ENCODE measurements at regions not wholly inside any gene's neighbourhood (a gene's known extent, or its start where the extent isn't known, plus 50 kb on each side); places are given as distances from the start of the nearest gene placed in this dataset.
A peak's percentile ranks its signal among the peaks of the same experiment; 100 is the strongest.
"Not testable (repeated sequence)": the region's sequence is repeated elsewhere in the genome, so short reads cannot be mapped to it uniquely, and the experiment has no call there.

- Histone ChIP-seq H3K9ac (ENCODE audit: low read length) (no peak overlapping the region), H2AFZ (ENCODE audit: low read length) (no peak overlapping the region), H3K4me2 (ENCODE audit: low read length) (no peak overlapping the region), H3K9me3 (ENCODE audit: low read length) (no peaks in the 10 kb centered on the region), H3K79me2 (ENCODE audit: low read length) (no peaks in the 10 kb centered on the region), H3K4me3 (ENCODE audit: low read length) (no peak overlapping the region), H3K27ac (ENCODE audit: low read length) (no peak overlapping the region), H3K4me1 (ENCODE audit: insufficient read depth, low read length) (no peaks in the 10 kb centered on the region), H4K20me1 (ENCODE audit: low read length) (no peaks in the 10 kb centered on the region), H3K27me3 (ENCODE audit: low read length) (no peaks in the 10 kb centered on the region), H3K9me2 (replicated peaks; ENCODE audit: low read length) (no peaks in the 10 kb centered on the region), H3K36me3 (ENCODE audit: low read depth, low read length) (no peaks in the 10 kb centered on the region), H3F3A (ENCODE audit: low read length, unreplicated experiment) (no peaks in the 10 kb centered on the region)
- CTCF ChIA-PET, result no interaction called here
- no peak for TF ChIP-seq EZH2phosphoT487 (IDR thresholded peaks at IDR 0.05; ENCODE audit: borderline replicate concordance, low read length)
- no peak for TF ChIP-seq EZH2 (IDR thresholded peaks at IDR 0.05; ENCODE audit: low read length, unreplicated experiment)
- TF ChIP-seq CTCF (conservative IDR thresholded peaks at IDR 0.05; ENCODE audit: low read depth, low read length), result no peak
- intact Hi-C loops (cut with micrococcal nuclease), result no loop called here
- POLR2A ChIA-PET (ENCODE audit: unreplicated experiment), result interaction anchor here (0.6 kb wide), 1 partner anchor 19 kb away, joined by 4 read pairs; no protein-coding TSS in a partner anchor
- DNase-seq (peak; percentile 38), ATAC-seq (peak; percentile 64)
- no TSS peak for BruUV-seq (replicated peaks)
Observed at GRCh38 chr6:2307799-2308198, 62.4 kb upstream of the GMDS start.

GRCh38 chr6:2305951-2306350 is 60.5 kb upstream of the GMDS start:
- Histone ChIP-seq H3K9me2 (replicated peaks; ENCODE audit: low read length) (no peaks in the 10 kb centered on the region), H3K79me2 (ENCODE audit: low read length) (no peaks in the 10 kb centered on the region), H3K4me2 (ENCODE audit: low read length) (no peak overlapping the region), H4K20me1 (ENCODE audit: low read length) (no peaks in the 10 kb centered on the region), H3K4me1 (ENCODE audit: insufficient read depth, low read length) (no peaks in the 10 kb centered on the region), H3K9ac (ENCODE audit: low read length) (no peak overlapping the region), H2AFZ (ENCODE audit: low read length) (no peak overlapping the region), H3K27me3 (ENCODE audit: low read length) (no peaks in the 10 kb centered on the region), H3K4me3 (ENCODE audit: low read length) (no peak overlapping the region), H3F3A (ENCODE audit: low read length, unreplicated experiment) (no peaks in the 10 kb centered on the region), H3K9me3 (ENCODE audit: low read length) (no peaks in the 10 kb centered on the region), H3K27ac (ENCODE audit: low read length) (no peak overlapping the region), H3K36me3 (ENCODE audit: low read depth, low read length) (no peaks in the 10 kb centered on the region)
- ATAC-seq (no peak), DNase-seq (no peak)
- TF ChIP-seq EZH2phosphoT487 (IDR thresholded peaks at IDR 0.05; ENCODE audit: borderline replicate concordance, low read length) (no peak), EZH2 (IDR thresholded peaks at IDR 0.05; ENCODE audit: low read length, unreplicated experiment) (no peak), CTCF (conservative IDR thresholded peaks at IDR 0.05; ENCODE audit: low read depth, low read length) (no peak)
- CTCF ChIA-PET, result no interaction called here
- no TSS peak for BruUV-seq (replicated peaks)
- POLR2A ChIA-PET (ENCODE audit: unreplicated experiment), result no interaction called here
- intact Hi-C loops (cut with micrococcal nuclease), result no loop called here

GRCh38 chr6:2302482-2302881 is 57.1 kb upstream of the GMDS start:
- H3K27ac ChIP-seq (ENCODE audit: low read length); CTCF ChIA-PET; H3K27me3 ChIP-seq (ENCODE audit: low read length); ATAC-seq; H3K9me2 ChIP-seq (replicated peaks; ENCODE audit: low read length); H3K36me3 ChIP-seq (ENCODE audit: low read depth, low read length); DNase-seq; H3K79me2 ChIP-seq (ENCODE audit: low read length); POLR2A ChIA-PET (ENCODE audit: unreplicated experiment); H3K4me1 ChIP-seq (ENCODE audit: insufficient read depth, low read length); H3F3A ChIP-seq (ENCODE audit: low read length, unreplicated experiment); H3K4me3 ChIP-seq (ENCODE audit: low read length); H2AFZ ChIP-seq (ENCODE audit: low read length); H3K9me3 ChIP-seq (ENCODE audit: low read length); H4K20me1 ChIP-seq (ENCODE audit: low read length); H3K9ac ChIP-seq (ENCODE audit: low read length); H3K4me2 ChIP-seq (ENCODE audit: low read length); BruUV-seq (replicated peaks); intact Hi-C loops (cut with micrococcal nuclease): not testable (repeated sequence)

All from PC-3 (cell line).